Smooth muscle cell (in vitro differentiated cells): ENCODE measurements at regions not wholly inside any gene's neighbourhood (a gene's known extent, or its start where the extent isn't known, plus 50 kb on each side); places are given as distances from the start of the nearest gene placed in this dataset.
"Not testable (repeated sequence)": the region's sequence is repeated elsewhere in the genome, so short reads cannot be mapped to it uniquely, and the experiment has no call there.

Source experiments
- DNase-seq: peaks from one replicate; lab custom pipeline; 2025; ENCODE audit not compliant: unreplicated experiment; lab: John Stamatoyannopoulos, UW
- H2AFZ ChIP-seq: fragments of 200-600 bp; sonication (generic); 2 replicates; pipeline ENCODE4 v1.6.0; 2016; ENCODE audit warnings: antibody characterized with exemption, low read depth, mild to moderate bottlenecking
- H3F3A ChIP-seq: fragments of 200-600 bp; sonication (generic); 2 replicates; pipeline ENCODE4 v1.6.0; 2017; ENCODE audit warnings: antibody characterized with exemption, low read depth
- H3K27ac ChIP-seq: fragments of 200-600 bp; sonication (generic); 2 replicates; pipeline ENCODE4 v1.5.1; 2016; ENCODE audit warnings: low read depth, mild to moderate bottlenecking
- H3K27me3 ChIP-seq: fragments of 200-600 bp; sonication (generic); 2 replicates; pipeline ENCODE4 v1.6.1; 2016; ENCODE audit warnings: low read depth, mild to moderate bottlenecking
- H3K36me3 ChIP-seq: fragments of 200-600 bp; sonication (generic); 2 replicates; pipeline ENCODE4 v1.5.1; 2016; ENCODE audit warnings: low read depth
- H3K4me1 ChIP-seq: fragments of 200-600 bp; sonication (generic); 2 replicates; pipeline ENCODE4 v1.5.1; 2016; ENCODE audit warnings: low read depth
- H3K4me2 ChIP-seq: fragments of 200-600 bp; sonication (generic); 2 replicates; pipeline ENCODE4 v1.6.0; 2016; ENCODE audit warnings: mild to moderate bottlenecking
- H3K4me3 ChIP-seq: fragments of 200-600 bp; sonication (generic); 2 replicates; pipeline ENCODE4 v1.5.1; 2016; ENCODE audit warnings: mild to moderate bottlenecking
- H3K79me2 ChIP-seq: fragments of 200-600 bp; sonication (generic); 2 replicates; pipeline ENCODE4 v1.6.0; 2016; ENCODE audit warnings: low read depth, mild to moderate bottlenecking
- H3K9ac ChIP-seq: fragments of 200-600 bp; sonication (generic); 2 replicates; pipeline ENCODE4 v1.6.0; 2016; ENCODE audit warnings: low read depth
- H3K9me3 ChIP-seq: fragments of 200-600 bp; sonication (generic); replicated peaks from 2 replicates; pipeline ENCODE4 v1.5.1; 2016; ENCODE audit warnings: low read depth
- H4K20me1 ChIP-seq: fragments of 200-600 bp; sonication (generic); 2 replicates; pipeline ENCODE4 v1.6.0; 2016; ENCODE audit warnings: low read depth
- CTCF ChIP-seq: fragments of 200-600 bp; sonication (generic); IDR thresholded peaks from 2 replicates; pipeline ENCODE4 v1.5.1; 2017; ENCODE audit warnings: borderline replicate concordance, mild to moderate bottlenecking, antibody characterized with exemption; ENCODE audit not compliant: insufficient read depth, poor library complexity, severe bottlenecking
- WGBS: methylation state at CpG from one replicate; pipeline ENCODE4 v1.1.7; 2016; ENCODE audit warnings: low lambda C conversion rate; 5-methylcytosine and 5-hydroxymethylcytosine counted together

GRCh38 chr16:31780342-31780741, 93.3 kb upstream of the ZNF267 start:
- Histone ChIP-seq H3K36me3 (no peaks in the 10 kb centered on the region), H3K9me3 (peaks cover 5% of the 10 kb centered on the region), H3K4me1 (no peaks in the 10 kb centered on the region), H3K27me3 (no peaks in the 10 kb centered on the region), H3K9ac (no peak overlapping the region), H2AFZ (no peak overlapping the region), H3F3A (no peaks in the 10 kb centered on the region), H3K79me2 (no peaks in the 10 kb centered on the region), H4K20me1 (no peaks in the 10 kb centered on the region), H3K27ac (no peak overlapping the region), H3K4me3 (no peak overlapping the region), H3K4me2 (no peak overlapping the region)
- no peak for TF ChIP-seq CTCF
- DNase-seq: no peak
- 92% methylated on average over 1 of the region's 1 CpG for WGBS

DNA sequence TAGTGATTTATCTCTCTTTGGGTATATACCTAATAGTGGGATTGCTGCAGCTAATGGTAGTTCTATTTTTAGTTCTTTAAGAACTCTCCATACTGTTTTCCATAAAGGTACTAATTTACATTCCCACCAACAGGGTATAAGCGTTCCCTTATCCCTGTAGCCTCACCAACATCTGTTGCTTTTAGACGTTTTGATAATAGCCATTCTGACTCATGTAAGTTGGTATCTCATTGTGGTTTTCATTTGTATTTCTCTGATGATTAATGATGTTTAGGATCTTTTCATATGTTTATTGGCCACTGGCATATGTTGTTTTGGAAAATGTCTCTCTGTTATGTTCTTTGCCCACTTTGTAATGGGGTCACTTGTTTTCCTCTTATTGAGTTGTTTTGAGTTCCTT, 88.5 kb upstream of the ZNF267 start:
- peaks cover 28% of the 10 kb centered on the region for H3K9me3 ChIP-seq
- H3K36me3 ChIP-seq: no peaks in the 10 kb centered on the region
- 67% methylated on average over 2 of the region's 2 CpGs for WGBS
- no peaks in the 10 kb centered on the region for H3K79me2 ChIP-seq
- no peak overlapping the region for H3K4me2 ChIP-seq
- no peaks in the 10 kb centered on the region for H3K27me3 ChIP-seq
- H3K4me3 ChIP-seq: no peak overlapping the region
- no peak overlapping the region for H3K27ac ChIP-seq
- no peak overlapping the region for H2AFZ ChIP-seq
- no peak overlapping the region for H3K9ac ChIP-seq
- H4K20me1 ChIP-seq: no peaks in the 10 kb centered on the region
- no peaks in the 10 kb centered on the region for H3F3A ChIP-seq
- H3K4me1 ChIP-seq: no peaks in the 10 kb centered on the region
- no peak for TF ChIP-seq CTCF
- DNase-seq: no peak

DNA sequence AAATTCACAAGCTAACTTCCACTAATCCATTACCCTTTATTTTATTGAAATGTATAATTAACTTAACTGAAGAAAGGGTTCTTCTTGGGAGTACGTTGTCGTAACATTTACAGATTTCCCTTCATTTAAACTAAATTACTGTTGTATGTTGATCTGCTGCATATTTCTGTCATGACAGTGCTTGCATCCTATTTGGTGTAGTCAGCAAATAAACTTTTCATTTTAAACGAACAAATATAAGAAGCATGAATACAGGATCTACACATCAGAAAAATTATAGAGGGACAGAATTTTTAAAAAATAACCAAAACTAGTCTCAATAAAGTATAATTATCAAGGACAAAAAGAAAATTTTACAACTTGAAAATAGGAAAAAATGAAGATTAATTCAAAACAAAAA, 66.5 kb upstream of the ZNF267 start:
- Histone ChIP-seq H4K20me1 (no peaks in the 10 kb centered on the region), H3K79me2 (no peaks in the 10 kb centered on the region), H3F3A (no peaks in the 10 kb centered on the region), H3K9me3 (no peaks in the 10 kb centered on the region), H3K4me3 (no peak overlapping the region), H3K9ac (no peak overlapping the region), H3K27me3 (no peaks in the 10 kb centered on the region), H3K36me3 (no peaks in the 10 kb centered on the region), H3K4me1 (no peaks in the 10 kb centered on the region), H3K27ac (no peak overlapping the region), H3K4me2 (no peak overlapping the region), H2AFZ (no peak overlapping the region)
- DNase-seq: no peak
- TF ChIP-seq CTCF: no peak
- 83% methylated on average over 3 of the region's 3 CpGs for WGBS

GRCh38 chr16:31810863-31811262, 62.7 kb upstream of the ZNF267 start:
- Histone ChIP-seq H4K20me1 (no peaks in the 10 kb centered on the region), H3K79me2 (no peaks in the 10 kb centered on the region), H3K4me3 (no peak overlapping the region), H2AFZ (no peak overlapping the region), H3F3A (no peaks in the 10 kb centered on the region), H3K4me2 (no peak overlapping the region), H3K4me1 (no peaks in the 10 kb centered on the region), H3K27me3 (no peaks in the 10 kb centered on the region), H3K9me3 (no peaks in the 10 kb centered on the region), H3K27ac (no peak overlapping the region), H3K36me3 (no peaks in the 10 kb centered on the region), H3K9ac (no peak overlapping the region)
- WGBS: 61% methylated on average over 5 of the region's 5 CpGs
- TF ChIP-seq CTCF: no peak
- DNase-seq: no peak

DNA sequence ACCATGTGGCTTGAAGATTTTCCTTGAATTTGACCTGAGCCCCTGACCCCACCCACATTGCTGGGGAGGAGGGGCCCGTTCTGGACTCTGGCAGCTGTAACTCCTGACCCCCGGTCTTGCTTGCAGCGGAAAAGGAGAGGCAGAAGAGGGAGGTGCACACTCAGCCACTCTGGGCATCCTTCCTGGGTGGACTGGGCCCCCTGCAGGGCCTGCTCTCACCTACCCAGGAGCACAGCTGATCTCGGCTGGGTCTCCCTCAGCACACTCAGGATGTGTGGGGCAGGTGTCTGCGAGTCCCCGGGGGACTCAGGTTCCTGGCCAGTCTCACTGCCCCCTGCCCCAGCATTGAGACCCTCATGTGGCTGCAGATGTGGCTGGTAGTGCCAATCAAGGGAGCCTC, 57.5 kb upstream of the ZNF267 start:
- not testable (repeated sequence) for H3K4me2 ChIP-seq, H3K36me3 ChIP-seq, H3K9me3 ChIP-seq, H3K27me3 ChIP-seq, H3K79me2 ChIP-seq, H4K20me1 ChIP-seq, H3F3A ChIP-seq, H3K9ac ChIP-seq, H2AFZ ChIP-seq, H3K4me3 ChIP-seq, H3K27ac ChIP-seq, DNase-seq, H3K4me1 ChIP-seq
- WGBS: 62% methylated on average over 2 of the region's 6 CpGs
